DOHH2 (cell line): ENCODE measurements at regions not wholly inside any gene's neighbourhood (a gene's known extent, or its start where the extent isn't known, plus 50 kb on each side); places are given as distances from the start of the nearest gene placed in this dataset.

Experiments
- CTCF ChIP-seq: fragments of 200-600 bp; sonication (generic); IDR thresholded peaks from one replicate; pipeline ENCODE4 v1.5.1; 2014; ENCODE audit warnings: antibody characterized with exemption, mild to moderate bottlenecking, low read depth, low read length; ENCODE audit not compliant: poor library complexity, severe bottlenecking
- EZH2phosphoT487 ChIP-seq: fragments of 200-600 bp; sonication (generic); IDR thresholded peaks from 2 replicates; pipeline ENCODE4 v1.6.1; 2017; ENCODE audit warnings: borderline replicate concordance, mild to moderate bottlenecking, antibody characterized with exemption, low read length, moderate library complexity, mixed read lengths

DNA sequence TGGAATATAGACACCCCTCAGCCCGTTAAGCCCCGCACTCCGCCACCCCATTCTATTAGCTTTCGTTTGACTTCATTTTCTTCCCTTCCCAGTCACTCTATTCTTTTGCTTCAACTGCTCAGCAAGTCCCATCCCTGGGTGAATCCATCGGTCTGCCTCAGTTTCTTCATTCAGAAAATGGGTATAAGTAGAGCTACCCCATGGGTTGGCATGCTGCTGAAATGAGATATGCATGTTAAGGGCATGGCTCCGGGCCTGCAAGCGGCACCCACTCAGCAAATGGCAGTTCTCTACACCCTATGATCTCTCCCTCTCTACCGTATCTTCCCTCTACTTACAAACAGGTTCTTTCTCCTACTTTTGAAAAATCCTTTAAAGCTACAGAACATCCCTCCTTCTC, 87.8 kb upstream of the IRF2BP2 start:
- no peak for TF ChIP-seq EZH2phosphoT487
- TF ChIP-seq CTCF = no peak
